ENCODE measurements at regions not wholly inside any gene's neighbourhood (a gene's known extent, or its start where the extent isn't known, plus 50 kb on each side); places are given as distances from the start of the nearest gene placed in this dataset.

GRCh38 chr4:10866666-10867065, 182.1 kb upstream of the CLNK start:
- TF ChIP-seq CTCF (conservative IDR thresholded peaks at IDR 0.05), result no peak
- no peak for TF ChIP-seq EZH2 (IDR thresholded peaks at IDR 0.05; ENCODE audit: low read depth)
